ENCODE measurements at regions not wholly inside any gene's neighbourhood (a gene's known extent, or its start where the extent isn't known, plus 50 kb on each side); places are given as distances from the start of the nearest gene placed in this dataset.
"Not testable (repeated sequence)": the region's sequence is repeated elsewhere in the genome, so short reads cannot be mapped to it uniquely, and the experiment has no call there.

- not testable (repeated sequence) for TF ChIP-seq POLR2A, CTCF (IDR thresholded peaks at IDR 0.05)
These were observed 52.6 kb upstream of the MRPS30 start for GRCh38 chr5:44756097-44756496.

Measured in testis (tissue), 2 donors.